WTC11 (cell line): ENCODE measurements at regions not wholly inside any gene's neighbourhood (a gene's known extent, or its start where the extent isn't known, plus 50 kb on each side); places are given as distances from the start of the nearest gene placed in this dataset.

Experiments
- ATAC-seq: fragments of 200-7000 bp; cut with Tn5 transposase; 2 replicates; pipeline ENCODE4 v1.10.0; 2021; ENCODE audit warnings: mild to moderate bottlenecking, moderate library complexity
- CTCF ChIA-PET: fragments of 300-600 bp; sonication (Branson Sonifier 250); formaldehyde crosslinking; loops from one replicate; lab custom pipeline; 2021; ENCODE audit warnings: antibody characterized with exemption; lab: Charles Lee
- POLR2A ChIA-PET: fragments of 350-600 bp; sonication (Branson Sonifier 250); formaldehyde crosslinking; loops from one replicate; lab custom pipeline; 2021; ENCODE audit warnings: antibody characterized with exemption; lab: Charles Lee
- DNase-seq: peaks from one replicate; pipeline ENCODE4 v3.0.0; 2021; ENCODE audit warnings: low spot score
- H3K27ac Mint-ChIP-seq: 2 replicates; pipeline ENCODE4 v1.8.0; 2021; ENCODE audit warnings: mixed read lengths
- H3K27me3 Mint-ChIP-seq: 2 replicates; pipeline ENCODE4 v1.8.0; 2021; ENCODE audit warnings: low read depth, mild to moderate bottlenecking, moderate library complexity, mixed read lengths
- H3K36me3 Mint-ChIP-seq: 2 replicates; pipeline ENCODE4 v1.8.0; 2021; ENCODE audit warnings: mixed read lengths
- H3K4me1 Mint-ChIP-seq: 2 replicates; pipeline ENCODE4 v1.8.0; 2022; ENCODE audit warnings: mixed read lengths
- H3K4me3 Mint-ChIP-seq: 2 replicates; pipeline ENCODE4 v1.8.0; 2021; ENCODE audit warnings: mild to moderate bottlenecking, moderate library complexity, mixed read lengths
- H3K9me3 Mint-ChIP-seq: 2 replicates; pipeline ENCODE4 v1.8.0; 2021; ENCODE audit warnings: mixed read lengths
- ATF1 ChIP-seq: sonication (generic); formaldehyde crosslinking; IDR thresholded peaks from 2 replicates; pipeline ENCODE4 v1.8.1; 2023; ENCODE audit warnings: mild to moderate bottlenecking, moderate library complexity, missing genetic modification reagents
- ATF3 ChIP-seq: sonication (generic); formaldehyde crosslinking; conservative IDR thresholded peaks from 2 replicates; pipeline ENCODE4 v1.8.1; 2022; ENCODE audit warnings: mild to moderate bottlenecking, missing genetic modification reagents
- CBFB ChIP-seq: sonication (generic); formaldehyde crosslinking; IDR thresholded peaks from 2 replicates; pipeline ENCODE4 v1.8.1; 2022; ENCODE audit warnings: mild to moderate bottlenecking, low read depth, missing genetic modification reagents
- E2F1 ChIP-seq: sonication (generic); formaldehyde crosslinking; IDR thresholded peaks from 2 replicates; pipeline ENCODE4 v1.8.0; 2022; ENCODE audit warnings: mild to moderate bottlenecking, missing genetic modification reagents
- E2F5 ChIP-seq: sonication (generic); formaldehyde crosslinking; IDR thresholded peaks from 2 replicates; pipeline ENCODE4 v1.8.1; 2022; ENCODE audit warnings: mild to moderate bottlenecking, moderate library complexity, missing genetic modification reagents
- ELF4 ChIP-seq: sonication (generic); formaldehyde crosslinking; IDR thresholded peaks from 2 replicates; pipeline ENCODE4 v1.8.1; 2022; ENCODE audit warnings: low read depth, mild to moderate bottlenecking, moderate library complexity, missing genetic modification reagents
- ESRRA ChIP-seq: sonication (generic); formaldehyde crosslinking; IDR thresholded peaks from 2 replicates; pipeline ENCODE4 v1.8.1; 2022; ENCODE audit warnings: mild to moderate bottlenecking, missing genetic modification reagents, borderline replicate concordance
- ETV6 ChIP-seq: sonication (generic); formaldehyde crosslinking; IDR thresholded peaks from 2 replicates; pipeline ENCODE4 v1.8.1; 2022; ENCODE audit warnings: mild to moderate bottlenecking, missing genetic modification reagents
- FOXJ3 ChIP-seq: sonication (generic); formaldehyde crosslinking; IDR thresholded peaks from 2 replicates; pipeline ENCODE4 v1.9.0; 2021; ENCODE audit warnings: missing genetic modification reagents, mild to moderate bottlenecking, borderline replicate concordance
- FOXK1 ChIP-seq: sonication (generic); formaldehyde crosslinking; IDR thresholded peaks from 2 replicates; pipeline ENCODE4 v1.8.0; 2022; ENCODE audit warnings: mild to moderate bottlenecking, moderate library complexity, missing genetic modification reagents
- HMGA2 ChIP-seq: fragments of 250-450 bp; sonication (Bioruptor Pico); IDR thresholded peaks from 2 replicates; pipeline ENCODE4 v1.4.0; 2021; ENCODE audit warnings: mild to moderate bottlenecking, moderate library complexity
- JUN ChIP-seq: sonication (generic); formaldehyde crosslinking; IDR thresholded peaks from 2 replicates; pipeline ENCODE4 v1.8.0; 2023; ENCODE audit warnings: mild to moderate bottlenecking, missing genetic modification reagents
- MXD4 ChIP-seq: fragments of 250-450 bp; sonication (Bioruptor Pico); IDR thresholded peaks from 2 replicates; pipeline ENCODE4 v1.8.0; 2021; ENCODE audit warnings: mild to moderate bottlenecking, moderate library complexity, borderline replicate concordance
- NFE2L1 ChIP-seq: sonication (generic); formaldehyde crosslinking; IDR thresholded peaks from 2 replicates; pipeline ENCODE4 v1.8.1; 2023; ENCODE audit warnings: missing genetic modification reagents
- NR3C1 ChIP-seq: sonication (generic); formaldehyde crosslinking; conservative IDR thresholded peaks from 2 replicates; pipeline ENCODE4 v1.8.1; 2023; ENCODE audit warnings: low read depth, mild to moderate bottlenecking, missing genetic modification reagents
- RELA ChIP-seq: sonication (generic); formaldehyde crosslinking; IDR thresholded peaks from 2 replicates; pipeline ENCODE4 v1.8.1; 2022; ENCODE audit warnings: missing genetic modification reagents, mild to moderate bottlenecking, borderline replicate concordance
- SMAD3 ChIP-seq: sonication (generic); formaldehyde crosslinking; IDR thresholded peaks from 2 replicates; pipeline ENCODE4 v1.8.0; 2022; ENCODE audit warnings: missing genetic modification reagents, mild to moderate bottlenecking, borderline replicate concordance
- SOX15 ChIP-seq: fragments of 250-450 bp; sonication (Bioruptor Pico); IDR thresholded peaks from 2 replicates; pipeline ENCODE4 v1.9.0; 2021; ENCODE audit warnings: mild to moderate bottlenecking
- SP1 ChIP-seq: sonication (generic); formaldehyde crosslinking; conservative IDR thresholded peaks from 2 replicates; pipeline ENCODE4 v1.8.1; 2022; ENCODE audit warnings: missing genetic modification reagents
- STAT6 ChIP-seq: sonication (generic); formaldehyde crosslinking; conservative IDR thresholded peaks from 2 replicates; pipeline ENCODE4 v1.8.1; 2023; ENCODE audit warnings: mild to moderate bottlenecking, low read depth, missing genetic modification reagents, moderate library complexity
- TCF7 ChIP-seq: sonication (generic); formaldehyde crosslinking; IDR thresholded peaks from 2 replicates; pipeline ENCODE4 v1.8.0; 2022; ENCODE audit warnings: mild to moderate bottlenecking, low read depth, missing genetic modification reagents, moderate library complexity
- TP53 ChIP-seq: sonication (generic); formaldehyde crosslinking; IDR thresholded peaks from 2 replicates; pipeline ENCODE4 v1.8.1; 2023; ENCODE audit warnings: mild to moderate bottlenecking, missing genetic modification reagents
- USF1 ChIP-seq: sonication (generic); formaldehyde crosslinking; IDR thresholded peaks from 2 replicates; pipeline ENCODE4 v1.8.0; 2022; ENCODE audit warnings: mild to moderate bottlenecking, missing genetic modification reagents
- ZBTB21 ChIP-seq: sonication (generic); formaldehyde crosslinking; IDR thresholded peaks from 2 replicates; pipeline ENCODE4 v1.8.1; 2023; ENCODE audit warnings: mild to moderate bottlenecking, missing genetic modification reagents, borderline replicate concordance
- ZNF121 ChIP-seq: sonication (generic); formaldehyde crosslinking; IDR thresholded peaks from 2 replicates; pipeline ENCODE4 v1.8.0; 2023; ENCODE audit warnings: missing genetic modification reagents
- ZNF263 ChIP-seq: sonication (generic); formaldehyde crosslinking; IDR thresholded peaks from 2 replicates; pipeline ENCODE4 v1.8.1; 2022; ENCODE audit warnings: low read depth, mild to moderate bottlenecking, moderate library complexity, missing genetic modification reagents
- ZNF281 ChIP-seq: sonication (generic); formaldehyde crosslinking; IDR thresholded peaks from 2 replicates; pipeline ENCODE4 v1.8.0; 2023; ENCODE audit warnings: mild to moderate bottlenecking, missing genetic modification reagents

- CTCF ChIA-PET = no interaction called here
- Mint-ChIP-seq H3K27me3 (peaks cover 2% of the 10 kb centered on the region; the same call in 1 of the 2 replicates), H3K4me3 (no peak overlapping the region), H3K4me1 (no peaks in the 10 kb centered on the region), H3K27ac (no peak overlapping the region), H3K9me3 (peaks cover 47% of the 10 kb centered on the region), H3K36me3 (peaks cover 48% of the 10 kb centered on the region)
- DNase-seq (no peak), ATAC-seq (no peak)
- TF ChIP-seq USF1 (CRISPR knock-in tag) (no peak), MXD4 (no peak), NR3C1 (CRISPR knock-in tag) (no peak), ATF1 (CRISPR knock-in tag) (no peak), TP53 (CRISPR knock-in tag) (no peak), TCF7 (CRISPR knock-in tag) (no peak), RELA (CRISPR knock-in tag) (no peak), ZNF121 (CRISPR knock-in tag) (no peak), CBFB (no peak), E2F5 (CRISPR knock-in tag) (no peak), SMAD3 (no peak)
- POLR2A ChIA-PET = no interaction called here
Measured at GRCh38 chr3:1710663-1711062, 388.0 kb upstream of the CNTN4 start.

- H3K27ac Mint-ChIP-seq = no peak overlapping the region
- ChIA-PET POLR2A (no interaction called here), CTCF (no interaction called here)
- H3K27me3 Mint-ChIP-seq = no peaks in the 10 kb centered on the region; the same call in 1 of the 2 replicates
- H3K9me3 Mint-ChIP-seq = peaks cover 66% of the 10 kb centered on the region
- H3K4me1 Mint-ChIP-seq = no peaks in the 10 kb centered on the region
- H3K4me3 Mint-ChIP-seq = no peak overlapping the region
- ATAC-seq (no peak), DNase-seq (no peak)
- peaks cover 58% of the 10 kb centered on the region for H3K36me3 Mint-ChIP-seq
- TF ChIP-seq ZNF281 (CRISPR knock-in tag) (no peak), E2F1 (CRISPR knock-in tag) (no peak), ELF4 (CRISPR knock-in tag) (no peak), ATF3 (CRISPR knock-in tag) (no peak), ZNF263 (CRISPR knock-in tag) (no peak), NFE2L1 (no peak), HMGA2 (CRISPR knock-in tag) (no peak), JUN (CRISPR knock-in tag) (no peak), ESRRA (CRISPR knock-in tag) (no peak), STAT6 (CRISPR knock-in tag) (no peak), FOXK1 (CRISPR knock-in tag) (no peak), ETV6 (no peak), ATF1 (CRISPR knock-in tag) (no peak), SOX15 (no peak), SP1 (CRISPR knock-in tag) (no peak), ZBTB21 (no peak), FOXJ3 (CRISPR knock-in tag) (no peak)
Measured at GRCh38 chr3:1717524-1717923, 381.1 kb upstream of the CNTN4 start.
